ENCODE measurements at regions not wholly inside any gene's neighbourhood (a gene's known extent, or its start where the extent isn't known, plus 50 kb on each side); places are given as distances from the start of the nearest gene placed in this dataset.

DNA sequence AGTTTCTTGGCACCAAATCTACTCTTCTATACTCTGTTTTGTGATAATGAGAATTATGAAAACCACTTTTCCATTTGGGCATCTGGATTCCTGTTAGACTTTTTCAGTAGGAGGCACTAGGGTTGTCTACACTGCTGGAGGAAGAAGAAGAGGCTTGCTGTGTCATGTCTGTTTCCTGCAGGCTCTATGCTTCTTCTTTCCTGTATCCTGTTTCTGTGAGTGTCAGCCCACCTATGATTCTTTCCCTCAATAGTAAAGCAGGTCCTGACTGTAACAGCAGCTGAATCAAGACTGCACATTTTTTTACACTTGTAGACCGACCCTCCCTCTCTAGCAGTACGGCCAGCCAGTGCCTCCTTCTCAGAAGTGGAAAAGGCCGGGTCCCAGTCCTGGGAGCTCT, 603.9 kb downstream of the HDGFL1 start:
- no peaks in the 10 kb centered on the region for H3K36me3 ChIP-seq
- no peak overlapping the region for H3K4me3 ChIP-seq
- peaks cover 0 to 6% (median 0%) of the 10 kb centered on the region in 4 donors for H3K9me3 ChIP-seq
- no peaks in the 10 kb centered on the region for H3K4me1 ChIP-seq
- H3K27me3 ChIP-seq = no peaks in the 10 kb centered on the region
- TF ChIP-seq, protein P1, sequence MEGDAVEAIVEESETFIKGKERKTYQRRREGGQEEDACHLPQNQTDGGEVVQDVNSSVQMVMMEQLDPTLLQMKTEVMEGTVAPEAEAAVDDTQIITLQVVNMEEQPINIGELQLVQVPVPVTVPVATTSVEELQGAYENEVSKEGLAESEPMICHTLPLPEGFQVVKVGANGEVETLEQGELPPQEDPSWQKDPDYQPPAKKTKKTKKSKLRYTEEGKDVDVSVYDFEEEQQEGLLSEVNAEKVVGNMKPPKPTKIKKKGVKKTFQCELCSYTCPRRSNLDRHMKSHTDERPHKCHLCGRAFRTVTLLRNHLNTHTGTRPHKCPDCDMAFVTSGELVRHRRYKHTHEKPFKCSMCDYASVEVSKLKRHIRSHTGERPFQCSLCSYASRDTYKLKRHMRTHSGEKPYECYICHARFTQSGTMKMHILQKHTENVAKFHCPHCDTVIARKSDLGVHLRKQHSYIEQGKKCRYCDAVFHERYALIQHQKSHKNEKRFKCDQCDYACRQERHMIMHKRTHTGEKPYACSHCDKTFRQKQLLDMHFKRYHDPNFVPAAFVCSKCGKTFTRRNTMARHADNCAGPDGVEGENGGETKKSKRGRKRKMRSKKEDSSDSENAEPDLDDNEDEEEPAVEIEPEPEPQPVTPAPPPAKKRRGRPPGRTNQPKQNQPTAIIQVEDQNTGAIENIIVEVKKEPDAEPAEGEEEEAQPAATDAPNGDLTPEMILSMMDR (IDR thresholded peaks at IDR 0.05) = no peak
- no peak for TF ChIP-seq EP300 (IDR thresholded peaks at IDR 0.05)
- TF ChIP-seq POLR2A (IDR thresholded peaks at IDR 0.05) = no peak
- no peak overlapping the region for H3K27ac ChIP-seq
- WGBS, 2 donors = 35 to 43% methylated on average over 3 of the region's 3 CpGs
- DNase-seq (ENCODE audit: low spot score in 2 of 2) = no peak

DNA sequence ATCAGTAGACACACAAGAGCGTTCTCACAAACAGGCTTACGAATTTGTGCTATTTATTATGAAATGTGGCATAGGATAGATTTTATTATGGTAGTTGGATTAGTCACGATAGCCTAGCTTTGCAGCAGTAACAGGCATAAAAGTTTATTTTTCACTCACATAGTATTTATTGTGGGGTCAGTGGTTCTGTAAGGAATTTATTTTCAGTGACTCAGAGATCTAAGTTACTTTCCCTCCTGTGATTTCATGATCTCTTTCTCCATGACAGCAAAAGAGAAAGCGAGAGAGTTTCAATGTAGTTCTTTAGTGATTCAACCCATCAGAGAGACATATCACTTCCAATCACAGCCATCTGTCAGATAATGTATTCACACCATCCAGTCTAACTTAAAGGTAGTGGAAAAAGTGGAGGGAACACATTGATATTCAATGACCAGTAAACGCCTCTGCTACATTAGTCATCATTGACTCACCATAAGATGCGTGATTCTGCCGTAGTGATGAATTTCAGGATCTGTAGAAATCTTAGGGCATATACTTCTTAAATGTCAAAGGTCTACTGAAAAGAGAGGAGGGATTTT, 605.5 kb downstream of the HDGFL1 start:
- peaks cover 0 to 6% (median 0%) of the 10 kb centered on the region in 4 donors for H3K9me3 ChIP-seq
- H3K27me3 ChIP-seq = no peaks in the 10 kb centered on the region
- no peak for DNase-seq (ENCODE audit: low spot score in 2 of 2)
- no peak overlapping the region for H3K4me3 ChIP-seq
- H3K36me3 ChIP-seq = no peaks in the 10 kb centered on the region
- 69 to 77% methylated on average over 7 of the region's 7 CpGs for WGBS, 2 donors
- no peak overlapping the region for H3K27ac ChIP-seq
- TF ChIP-seq POLR2A (IDR thresholded peaks at IDR 0.05) = no peak
- H3K4me1 ChIP-seq = no peaks in the 10 kb centered on the region

DNA sequence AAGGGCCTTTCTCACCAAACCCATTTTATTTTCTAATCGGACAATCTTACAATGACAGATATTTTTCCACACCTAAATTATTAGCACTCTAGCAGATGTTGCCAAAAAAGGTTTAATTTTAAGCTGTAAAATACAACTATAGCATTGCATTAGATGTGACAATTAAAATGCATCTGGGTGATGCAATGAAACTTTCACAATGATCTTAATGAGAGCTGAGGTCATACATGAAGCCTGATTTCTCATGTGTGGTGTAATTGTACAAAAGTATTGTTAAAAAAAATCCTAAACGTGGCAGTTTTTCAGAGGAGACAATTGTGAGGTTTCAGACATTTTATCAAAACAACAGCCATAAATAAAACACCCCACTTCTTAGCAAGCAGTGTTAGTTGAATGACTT, 606.0 kb downstream of the HDGFL1 start:
- Histone ChIP-seq H3K27ac (no peak overlapping the region), H3K4me3 (no peak overlapping the region), H3K4me1 (no peaks in the 10 kb centered on the region), H3K27me3 (no peaks in the 10 kb centered on the region), H3K36me3 (no peaks in the 10 kb centered on the region), H3K9me3 (peaks cover 0 to 6% (median 0%) of the 10 kb centered on the region in 4 donors)
- TF ChIP-seq, protein P1 (IDR thresholded peaks at IDR 0.05) = no peak
- TF ChIP-seq EP300 (IDR thresholded peaks at IDR 0.05) (no peak), POLR2A (IDR thresholded peaks at IDR 0.05) (no peak)
- no peak for DNase-seq (ENCODE audit: low spot score in 2 of 2)
- 44 to 57% methylated on average over 2 of the region's 2 CpGs for WGBS, 2 donors

DNA sequence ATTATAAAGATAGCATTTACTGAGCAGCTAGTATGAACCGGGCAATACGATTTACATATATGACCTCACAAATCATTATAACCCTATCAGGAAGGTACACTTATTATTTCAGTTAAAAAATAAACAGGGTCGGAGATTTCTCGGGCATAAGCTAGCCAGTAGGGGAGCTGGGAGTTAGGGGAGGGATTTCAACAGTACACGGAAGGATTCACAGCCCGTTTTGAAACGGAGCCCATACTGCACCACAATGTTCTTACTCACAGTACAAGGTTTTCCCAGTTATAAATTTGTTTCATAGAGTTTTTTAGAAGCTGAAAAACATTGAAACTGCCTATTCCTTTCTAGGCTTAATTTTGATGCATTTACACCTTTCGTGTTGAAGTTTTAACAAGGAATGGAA, 607.1 kb downstream of the HDGFL1 start:
- Histone ChIP-seq H3K9me3 (peaks cover 0 to 6% (median 0%) of the 10 kb centered on the region in 4 donors), H3K27ac (no peak overlapping the region), H3K4me3 (no peak overlapping the region), H3K4me1 (no peaks in the 10 kb centered on the region), H3K36me3 (no peaks in the 10 kb centered on the region), H3K27me3 (no peaks in the 10 kb centered on the region)
- 91 to 92% methylated on average over 8 of the region's 8 CpGs for WGBS, 2 donors
- no peak for DNase-seq (ENCODE audit: low spot score in 2 of 2)
- TF ChIP-seq, protein P1 (IDR thresholded peaks at IDR 0.05) = no peak
- TF ChIP-seq EP300 (IDR thresholded peaks at IDR 0.05) (no peak), POLR2A (IDR thresholded peaks at IDR 0.05) (no peak)

DNA sequence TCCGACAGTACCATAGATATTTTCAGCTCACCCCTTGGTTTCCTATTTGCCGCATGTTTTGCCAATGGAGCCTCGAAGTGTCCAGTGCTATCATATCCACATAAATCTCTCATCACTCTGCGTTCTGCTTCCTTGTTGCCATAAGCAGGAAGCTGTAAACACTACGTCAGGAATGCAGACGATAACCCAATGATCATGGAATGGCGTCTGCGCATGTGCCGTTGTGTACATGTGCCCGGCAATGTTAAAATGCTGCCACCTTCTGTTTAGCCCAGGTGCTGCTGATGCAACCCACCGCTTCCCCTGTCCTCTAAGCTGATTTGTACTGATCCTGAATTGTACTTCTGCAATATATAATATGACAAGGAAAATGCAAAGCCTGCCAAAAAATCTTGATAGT, 607.5 kb downstream of the HDGFL1 start:
- Histone ChIP-seq H3K4me3 (no peak overlapping the region), H3K27ac (no peak overlapping the region), H3K27me3 (no peaks in the 10 kb centered on the region), H3K36me3 (no peaks in the 10 kb centered on the region), H3K4me1 (no peaks in the 10 kb centered on the region), H3K9me3 (peaks cover 0 to 6% (median 0%) of the 10 kb centered on the region in 4 donors)
- TF ChIP-seq EP300 (IDR thresholded peaks at IDR 0.05) = no peak
- TF ChIP-seq, protein P1 (IDR thresholded peaks at IDR 0.05) = no peak
- no peak for TF ChIP-seq POLR2A (IDR thresholded peaks at IDR 0.05)
- 70 to 84% methylated on average over 11 of the region's 11 CpGs for WGBS, 2 donors
- DNase-seq (ENCODE audit: low spot score in 2 of 2) = no peak

DNA sequence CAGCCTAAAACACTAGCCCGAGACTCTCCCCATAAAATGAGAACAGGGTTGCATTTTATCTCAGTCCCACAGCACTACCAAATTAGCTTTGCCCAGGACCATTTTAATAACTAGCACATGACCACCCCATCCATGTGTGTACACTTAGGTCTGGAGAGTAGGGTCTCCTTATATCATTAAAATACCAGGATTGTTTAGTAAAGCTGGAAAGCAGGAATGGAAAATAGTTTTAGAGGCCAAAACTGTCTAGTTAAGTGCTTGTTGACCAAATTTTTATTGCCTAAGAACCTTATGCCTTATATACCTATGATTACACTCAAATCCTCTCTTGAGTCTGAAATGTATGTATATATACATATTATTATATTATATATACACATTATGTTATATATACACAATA, 608.4 kb downstream of the HDGFL1 start:
- Histone ChIP-seq H3K4me3 (no peak overlapping the region), H3K36me3 (no peaks in the 10 kb centered on the region), H3K4me1 (no peaks in the 10 kb centered on the region), H3K27me3 (no peaks in the 10 kb centered on the region), H3K27ac (no peak overlapping the region), H3K9me3 (no peaks in the 10 kb centered on the region)
- no peak for DNase-seq (ENCODE audit: low spot score in 2 of 2)
- 73 to 82% methylated on average over 1 of the region's 1 CpG for WGBS, 2 donors
- TF ChIP-seq POLR2A (IDR thresholded peaks at IDR 0.05) (no peak), EP300 (IDR thresholded peaks at IDR 0.05) (no peak)
- TF ChIP-seq, protein P1 (IDR thresholded peaks at IDR 0.05) = no peak

Data from tibial nerve (tissue), 4 donors.